ENCODE measurements at regions not wholly inside any gene's neighbourhood (a gene's known extent, or its start where the extent isn't known, plus 50 kb on each side); places are given as distances from the start of the nearest gene placed in this dataset.

DNA sequence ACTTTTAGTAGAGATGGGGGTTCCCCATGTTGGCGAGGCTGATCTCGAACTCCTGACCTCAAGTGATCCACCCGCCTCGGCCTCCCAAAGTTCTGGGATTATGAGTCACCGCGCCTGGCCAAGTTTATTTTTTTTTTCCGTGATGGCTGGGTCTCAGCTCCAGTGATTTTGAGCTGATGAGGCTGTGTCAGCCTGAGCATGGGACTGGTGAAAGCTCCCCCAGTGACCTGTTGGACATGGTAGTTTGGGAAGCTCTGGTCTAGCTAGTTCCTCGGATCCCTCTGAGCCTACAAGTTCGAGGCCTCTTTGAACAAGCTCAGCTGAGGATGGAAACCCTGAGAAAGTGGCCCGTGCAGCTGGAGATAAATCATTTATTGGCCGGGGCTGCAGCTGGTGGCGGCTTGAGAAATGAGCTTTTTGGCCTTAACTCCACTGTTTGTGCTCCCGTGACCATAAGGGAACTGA lies 126.8 kb downstream of the SNX5 start:
- no peak for TF ChIP-seq TCF7L2 (IDR thresholded peaks at IDR 0.05; ENCODE audit: borderline replicate concordance, extremely low read depth, insufficient read depth, insufficient read length)
- no peak for TF ChIP-seq EZH2phosphoT487 (IDR thresholded peaks at IDR 0.05; ENCODE audit: borderline replicate concordance)
- no peak for TF ChIP-seq SP1 (IDR thresholded peaks at IDR 0.05; ENCODE audit: low read depth)
- TF ChIP-seq, protein P1, sequence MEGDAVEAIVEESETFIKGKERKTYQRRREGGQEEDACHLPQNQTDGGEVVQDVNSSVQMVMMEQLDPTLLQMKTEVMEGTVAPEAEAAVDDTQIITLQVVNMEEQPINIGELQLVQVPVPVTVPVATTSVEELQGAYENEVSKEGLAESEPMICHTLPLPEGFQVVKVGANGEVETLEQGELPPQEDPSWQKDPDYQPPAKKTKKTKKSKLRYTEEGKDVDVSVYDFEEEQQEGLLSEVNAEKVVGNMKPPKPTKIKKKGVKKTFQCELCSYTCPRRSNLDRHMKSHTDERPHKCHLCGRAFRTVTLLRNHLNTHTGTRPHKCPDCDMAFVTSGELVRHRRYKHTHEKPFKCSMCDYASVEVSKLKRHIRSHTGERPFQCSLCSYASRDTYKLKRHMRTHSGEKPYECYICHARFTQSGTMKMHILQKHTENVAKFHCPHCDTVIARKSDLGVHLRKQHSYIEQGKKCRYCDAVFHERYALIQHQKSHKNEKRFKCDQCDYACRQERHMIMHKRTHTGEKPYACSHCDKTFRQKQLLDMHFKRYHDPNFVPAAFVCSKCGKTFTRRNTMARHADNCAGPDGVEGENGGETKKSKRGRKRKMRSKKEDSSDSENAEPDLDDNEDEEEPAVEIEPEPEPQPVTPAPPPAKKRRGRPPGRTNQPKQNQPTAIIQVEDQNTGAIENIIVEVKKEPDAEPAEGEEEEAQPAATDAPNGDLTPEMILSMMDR (IDR thresholded peaks at IDR 0.05 in 2 of 3, conservative IDR thresholded peaks at IDR 0.05 in 1 of 3; ENCODE audit: borderline replicate concordance in 1 of 3, insufficient read depth in 1 of 3, low read depth in 2 of 3, low read length in 2 of 3): no peak
- no peak for TF ChIP-seq POLR2A (IDR thresholded peaks at IDR 0.05; ENCODE audit: borderline replicate concordance, extremely low read depth, insufficient read depth, insufficient read length)
- TF ChIP-seq, protein P2, sequence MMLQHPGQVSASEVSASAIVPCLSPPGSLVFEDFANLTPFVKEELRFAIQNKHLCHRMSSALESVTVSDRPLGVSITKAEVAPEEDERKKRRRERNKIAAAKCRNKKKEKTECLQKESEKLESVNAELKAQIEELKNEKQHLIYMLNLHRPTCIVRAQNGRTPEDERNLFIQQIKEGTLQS (IDR thresholded peaks at IDR 0.05): no peak
- TF ChIP-seq, protein P3, sequence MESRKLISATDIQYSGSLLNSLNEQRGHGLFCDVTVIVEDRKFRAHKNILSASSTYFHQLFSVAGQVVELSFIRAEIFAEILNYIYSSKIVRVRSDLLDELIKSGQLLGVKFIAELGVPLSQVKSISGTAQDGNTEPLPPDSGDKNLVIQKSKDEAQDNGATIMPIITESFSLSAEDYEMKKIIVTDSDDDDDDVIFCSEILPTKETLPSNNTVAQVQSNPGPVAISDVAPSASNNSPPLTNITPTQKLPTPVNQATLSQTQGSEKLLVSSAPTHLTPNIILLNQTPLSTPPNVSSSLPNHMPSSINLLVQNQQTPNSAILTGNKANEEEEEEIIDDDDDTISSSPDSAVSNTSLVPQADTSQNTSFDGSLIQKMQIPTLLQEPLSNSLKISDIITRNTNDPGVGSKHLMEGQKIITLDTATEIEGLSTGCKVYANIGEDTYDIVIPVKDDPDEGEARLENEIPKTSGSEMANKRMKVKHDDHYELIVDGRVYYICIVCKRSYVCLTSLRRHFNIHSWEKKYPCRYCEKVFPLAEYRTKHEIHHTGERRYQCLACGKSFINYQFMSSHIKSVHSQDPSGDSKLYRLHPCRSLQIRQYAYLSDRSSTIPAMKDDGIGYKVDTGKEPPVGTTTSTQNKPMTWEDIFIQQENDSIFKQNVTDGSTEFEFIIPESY (IDR thresholded peaks at IDR 0.05; ENCODE audit: extremely low read depth, insufficient replicate concordance, low read length): no peak
- no peak for TF ChIP-seq SRF (IDR thresholded peaks at IDR 0.05; ENCODE audit: low read depth)
- TF ChIP-seq ZNF274 (IDR thresholded peaks at IDR 0.05; ENCODE audit: low read depth, low read length): no peak
- no peak for TF ChIP-seq RAD21 (IDR thresholded peaks at IDR 0.05; ENCODE audit: low read depth)
- no peak for TF ChIP-seq EZH2 (IDR thresholded peaks at IDR 0.05)
- no peak for TF ChIP-seq YY1 (IDR thresholded peaks at IDR 0.05; ENCODE audit: extremely low read depth, insufficient replicate concordance, low read depth, low read length)
- TF ChIP-seq, protein P4, sequence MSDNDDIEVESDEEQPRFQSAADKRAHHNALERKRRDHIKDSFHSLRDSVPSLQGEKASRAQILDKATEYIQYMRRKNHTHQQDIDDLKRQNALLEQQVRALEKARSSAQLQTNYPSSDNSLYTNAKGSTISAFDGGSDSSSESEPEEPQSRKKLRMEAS (IDR thresholded peaks at IDR 0.05): no peak
- TF ChIP-seq SIN3A (IDR thresholded peaks at IDR 0.05; ENCODE audit: low read depth): no peak
- TF ChIP-seq FOSL1 (IDR thresholded peaks at IDR 0.05; ENCODE audit: low read depth): no peak
- no peak for TF ChIP-seq ZFX (IDR thresholded peaks at IDR 0.05)
- no peak for TF ChIP-seq CEBPB (IDR thresholded peaks at IDR 0.05; ENCODE audit: low read depth)
- TF ChIP-seq EGR1 (IDR thresholded peaks at IDR 0.05; ENCODE audit: low read depth): no peak
- ChIA-PET RAD21 (ENCODE audit: low non-redundant PET in 1 of 2, low total read pairs in 2 of 2, uncharacterized antibody in 2 of 2, unreplicated experiment in 2 of 2) (interaction anchor here in 1 of 2 experiments (1.4 kb wide), 1 partner anchor 52 kb away, joined by 5 read pairs; no protein-coding TSS in a partner anchor), CTCF (interaction anchor here (1.2 kb wide), 1 partner anchor 159 kb away, joined by 4 read pairs; the partner anchor contains the start of gene RRBP1), POLR2A (interaction anchor here (0.7 to 2.3 kb wide), 6 partner anchors 8 to 307 kb away, joined by 3 to 11 read pairs (median 4); partner anchors contain the start of gene RRBP1)
- H3K4me2 ChIP-seq (ENCODE audit: low read length): peak overlapping the region; percentile 86
- H3K9me2 ChIP-seq (ENCODE audit: insufficient read depth): no peaks in the 10 kb centered on the region
- peak overlapping the region; percentile 51 for H2AFZ ChIP-seq (ENCODE audit: low read depth, low read length, poor library complexity, severe bottlenecking)
- BruUV-seq (replicated peaks): no TSS peak
- H3K27ac ChIP-seq (ENCODE audit: low read depth, low read length): peak overlapping the region; percentile 99
- H3K9ac ChIP-seq (ENCODE audit: low read length): peak overlapping the region; percentile 63
- ATAC-seq (no peak), DNase-seq (ENCODE audit: low read depth, low spot score) (no peak)
- peaks cover 0 to 10% of the 10 kb centered on the region in 2 experiments; a peak in 1 of 4 replicates for H3K9me3 ChIP-seq (ENCODE audit: control insufficient read depth in 1 of 2, insufficient read depth in 1 of 2, low read depth in 1 of 2, low read length in 2 of 2)
- H3K4me1 ChIP-seq (ENCODE audit: control insufficient read depth in 1 of 2, insufficient read depth in 2 of 2, low read length in 2 of 2): peaks cover 57 to 71% of the 10 kb centered on the region in 2 experiments
- H3K27me3 ChIP-seq (ENCODE audit: insufficient read depth, low read length): no peaks in the 10 kb centered on the region
- H3K79me2 ChIP-seq (ENCODE audit: insufficient read depth, low read length): 0 out of 2 replicates have a peak, but pooled peaks cover 4% of the 10 kb centered on the region
- H4K20me1 ChIP-seq (ENCODE audit: insufficient read depth): no peaks in the 10 kb centered on the region
- peak overlapping the region; percentile 3 to 50; a peak in 3 of 4 replicates for H3K4me3 ChIP-seq (replicated peaks in 1 of 2; ENCODE audit: low read depth in 1 of 2, low read length in 2 of 2)
- intact Hi-C loops (cut with micrococcal nuclease): loop anchor here (2.0 kb wide), 2 partner anchors 95 to 159 kb away; partner anchors contain the start of gene RRBP1
- H3K36me3 ChIP-seq (ENCODE audit: control insufficient read depth in 1 of 2, insufficient read depth in 2 of 2, low read length in 2 of 2): 0 out of 4 replicates have a peak, but pooled peaks cover 0 to 6% of the 10 kb centered on the region in 2 experiments

Measured in HCT116 (cell line).